Endothelial cell of umbilical vein (primary cell): ENCODE measurements at regions not wholly inside any gene's neighbourhood (a gene's known extent, or its start where the extent isn't known, plus 50 kb on each side); places are given as distances from the start of the nearest gene placed in this dataset.

Experiments
- BruUV-seq: library from RNA; stranded (reverse); fragments of 400-500 nt; replicated peaks from 2 replicates; lab custom pipeline; 2021; lab: Mats Ljungman, UMichigan
- CTCF ChIA-PET: fragments of 300-600, 350-600 bp; sonication (Branson Sonifier 250); formaldehyde crosslinking; loops from one replicate; lab custom pipeline; 2021; ENCODE audit warnings: antibody characterized with exemption, inconsistent platforms; lab: Charles Lee
- POLR2A ChIA-PET: fragments of 300-600, 350-600 bp; sonication (Branson Sonifier 250); formaldehyde crosslinking; loops from one replicate; lab custom pipeline; 2021; ENCODE audit warnings: antibody characterized with exemption, inconsistent platforms; lab: Charles Lee
- DNase-seq: peaks from one replicate; pipeline ENCODE4 v3.0.0-alpha.2; 2011; ENCODE audit warnings: low read depth, low spot score
- FAIRE-seq: peaks from 2 replicates; lab custom pipeline; 2011; peaks lifted over from hg19 to GRCh38; lab: Jason Lieb, UNC
- H2AFZ ChIP-seq: 2 replicates; pipeline ENCODE4 v1.6.0; 2012; ENCODE audit warnings: low read depth, low read length, control low read depth, inconsistent platforms
- H3K27ac ChIP-seq: 2 replicates; pipeline ENCODE4 v1.5.1; 2011; ENCODE audit warnings: low read depth, mild to moderate bottlenecking, control low read depth, low read length, moderate library complexity; ENCODE audit not compliant: insufficient read depth
- H3K27me3 ChIP-seq, 2 experiments: 2 replicates each; pipeline versions ENCODE4 v1.6.0 to v1.6.1; 2011; ENCODE audit warnings: low read length in 2 of 2, mixed read lengths in 1 of 2; ENCODE audit not compliant: control insufficient read depth in 2 of 2, insufficient read depth in 2 of 2
- H3K36me3 ChIP-seq, 2 experiments: 2 replicates in 1 of 2; 3 replicates in 1 of 2; pipeline ENCODE4 v1.5.1; 2011; ENCODE audit warnings: low read length in 2 of 2, mild to moderate bottlenecking in 1 of 2, moderate library complexity in 1 of 2; ENCODE audit not compliant: control insufficient read depth in 2 of 2, insufficient read depth in 2 of 2; ENCODE audit errors: extremely low read depth in 1 of 2
- H3K4me1 ChIP-seq: 3 replicates; pipeline ENCODE4 v1.5.1; 2011; ENCODE audit warnings: mild to moderate bottlenecking, low read length; ENCODE audit not compliant: control insufficient read depth, insufficient read depth; ENCODE audit errors: extremely low read depth
- H3K4me2 ChIP-seq: 2 replicates; pipeline ENCODE4 v1.6.1; 2011; ENCODE audit warnings: low read length, control low read depth, mixed read lengths; ENCODE audit not compliant: insufficient read depth
- H3K4me3 ChIP-seq, 3 experiments: fragments of 200-600 bp in 1 of 3; sonication (generic), shearing (Covaris generic) in 1 of 3; replicated peaks in 1 of 3; 2 replicates each; pipeline ENCODE4 v1.5.1; 2011 to 2016; ENCODE audit warnings: control low read depth in 3 of 3, low read length in 3 of 3, mild to moderate bottlenecking in 2 of 3, inconsistent platforms in 1 of 3, low read depth in 1 of 3, moderate library complexity in 1 of 3; ENCODE audit not compliant: insufficient read depth in 1 of 3
- H3K79me2 ChIP-seq: 2 replicates; pipeline ENCODE4 v1.6.0; 2012; ENCODE audit warnings: low read length, inconsistent platforms; ENCODE audit not compliant: control insufficient read depth, insufficient read depth
- H3K9ac ChIP-seq: replicated peaks from 2 replicates; pipeline ENCODE3; 2011; ENCODE audit warnings: low read length, control low read depth; ENCODE audit not compliant: insufficient read depth; ENCODE audit errors: extremely low read depth
- H3K9me1 ChIP-seq: replicated peaks from 3 replicates; pipeline ENCODE4 v1.6.0; 2011; ENCODE audit warnings: mild to moderate bottlenecking, low read length; ENCODE audit not compliant: control insufficient read depth, insufficient read depth; ENCODE audit errors: extremely low read depth
- H3K9me3 ChIP-seq: replicated peaks from 2 replicates; pipeline ENCODE4 v1.5.1; 2012; ENCODE audit warnings: low read length, inconsistent platforms; ENCODE audit not compliant: control insufficient read depth, insufficient read depth
- H4K20me1 ChIP-seq: replicated peaks from 2 replicates; pipeline ENCODE3; 2011; ENCODE audit warnings: mild to moderate bottlenecking, low read length; ENCODE audit not compliant: control insufficient read depth, insufficient read depth; ENCODE audit errors: extremely low read depth
- CTCF ChIP-seq, 2 donors: IDR thresholded peaks; 1 replicate in 1 of 2; 2 replicates in 1 of 2; pipeline ENCODE4 v1.5.1; 2011; ENCODE audit warnings: low read length in 2 of 2, mild to moderate bottlenecking in 2 of 2, moderate library complexity in 2 of 2, control low read depth in 1 of 2, inconsistent platforms in 1 of 2, low read depth in 1 of 2; ENCODE audit not compliant: insufficient read depth in 1 of 2; ENCODE audit errors: extremely low read depth in 1 of 2
- EZH2 ChIP-seq: IDR thresholded peaks from 2 replicates; pipeline ENCODE4 v1.6.1; 2012; ENCODE audit warnings: borderline replicate concordance, low read depth, mild to moderate bottlenecking, moderate library complexity, low read length, inconsistent platforms; ENCODE audit not compliant: severe bottlenecking
- FOS ChIP-seq: IDR thresholded peaks from 2 replicates; pipeline ENCODE4 v1.6.1; 2011; ENCODE audit warnings: mild to moderate bottlenecking, low read length, moderate library complexity, borderline replicate concordance; ENCODE audit not compliant: insufficient read depth
- GATA2 ChIP-seq: IDR thresholded peaks from 2 replicates; pipeline ENCODE4 v1.7.0; 2011; ENCODE audit warnings: low read depth, mild to moderate bottlenecking, moderate library complexity, mixed read lengths, low read length; ENCODE audit not compliant: insufficient read length, insufficient read depth
- JUN ChIP-seq: IDR thresholded peaks from 2 replicates; pipeline ENCODE4 v1.6.1; 2011; ENCODE audit warnings: borderline replicate concordance, low read depth; ENCODE audit not compliant: insufficient read length, insufficient read depth
- MAX ChIP-seq: IDR thresholded peaks from 2 replicates; pipeline ENCODE4 v1.6.1; 2011; ENCODE audit not compliant: insufficient read depth, insufficient read length
- MYC ChIP-seq: IDR thresholded peaks from one replicate; pipeline ENCODE4 v1.6.1; 2011; ENCODE audit warnings: mild to moderate bottlenecking, low read depth, low read length
- POLR2A ChIP-seq: IDR thresholded peaks from 2 replicates; pipeline ENCODE4 v1.6.1; 2012; ENCODE audit warnings: low read depth, mild to moderate bottlenecking, control low read depth, low read length
- POLR2AphosphoS5 ChIP-seq: IDR thresholded peaks from 2 replicates; pipeline ENCODE4 v1.6.1; 2012; ENCODE audit warnings: low read depth, mild to moderate bottlenecking, control low read depth, low read length, moderate library complexity; ENCODE audit not compliant: insufficient read depth
- dilution Hi-C: fragments of 300-500 bp; cut with MboI; formaldehyde crosslinking; loops from one replicate; pipeline ENCODE4 v1.15.0; 2019; ENCODE audit warnings: low sequenced_read_pairs; ENCODE audit not compliant: extremely low pct_ligation_motif_present
- intact Hi-C: fragments of 100-400 bp; cut with micrococcal nuclease; formaldehyde crosslinking; loops from one replicate; pipeline ENCODE4 v1.10.0; 2022

GRCh38 chr18:4597301-4597700 is 142.2 kb upstream of the DLGAP1 start:
- FAIRE-seq: no peak
- H3K27me3 ChIP-seq: no peaks in the 10 kb centered on the region
- H2AFZ ChIP-seq: no peak overlapping the region
- TF ChIP-seq CTCF (IDR thresholded peaks at IDR 0.05; ENCODE audit: extremely low read depth in 1 of 2, insufficient read depth in 1 of 2, low read depth in 1 of 2, low read length in 2 of 2) (no peak), POLR2A (no peak), JUN (no peak), FOS (no peak), MAX (no peak), EZH2 (no peak), POLR2AphosphoS5 (no peak), GATA2 (no peak), MYC (no peak)
- intact Hi-C loops (no loop called here), dilution Hi-C loops (no loop called here)
- no TSS peak for BruUV-seq
- no peaks in the 10 kb centered on the region for H4K20me1 ChIP-seq
- no peaks in the 10 kb centered on the region for H3K79me2 ChIP-seq
- no peak for DNase-seq
- no peaks in the 10 kb centered on the region for H3K36me3 ChIP-seq
- H3K4me1 ChIP-seq: no peaks in the 10 kb centered on the region
- no peak overlapping the region for H3K4me3 ChIP-seq
- no peak overlapping the region for H3K9ac ChIP-seq
- no peaks in the 10 kb centered on the region for H3K9me1 ChIP-seq
- ChIA-PET POLR2A (no interaction called here), CTCF (no interaction called here)
- no peak overlapping the region for H3K27ac ChIP-seq
- H3K4me2 ChIP-seq: no peak overlapping the region
- H3K9me3 ChIP-seq: peaks cover under 1% of the 10 kb centered on the region
